RWPE1 (cell line): ENCODE measurements at regions not wholly inside any gene's neighbourhood (a gene's known extent, or its start where the extent isn't known, plus 50 kb on each side); places are given as distances from the start of the nearest gene placed in this dataset.

Experiments
- CTCF ChIA-PET: fragments of 350-600 bp; sonication (Branson Sonifier 250); formaldehyde crosslinking; extraction: SDS; loops from one replicate; lab custom pipeline; 2021; lab: Yijun Ruan, JAX
- POLR2A ChIA-PET: fragments of 400-600 bp; formaldehyde crosslinking; extraction: SDS; loops from one replicate; lab custom pipeline; 2020; ENCODE audit warnings: antibody characterized with exemption; ENCODE audit not compliant: low non-redundant PET; lab: Yijun Ruan, JAX
- DNase-seq: peaks from one replicate; pipeline ENCODE4 v3.0.0; 2012; ENCODE audit warnings: low spot score
- H3K27ac ChIP-seq: fragments of 450-650 bp; 2 replicates; pipeline ENCODE4 v1.5.1; 2017
- CTCF ChIP-seq: fragments of 450-650 bp; conservative IDR thresholded peaks from 2 replicates; pipeline ENCODE4 v1.5.1; 2017; ENCODE audit warnings: low read depth, mild to moderate bottlenecking

GRCh38 chr5:174664180-174664850 is 60.1 kb upstream of the MSX2 start:
- no peak for TF ChIP-seq CTCF
- CTCF ChIA-PET = interaction anchor here (0.6 kb wide), 1 partner anchor 29 kb away, joined by 3 read pairs; no protein-coding TSS in a partner anchor
- POLR2A ChIA-PET = no interaction called here
- H3K27ac ChIP-seq = no peak overlapping the region
- no peak for DNase-seq

- ChIA-PET POLR2A (no interaction called here), CTCF (no interaction called here)
- no peak for DNase-seq
- no peak overlapping the region for H3K27ac ChIP-seq
- TF ChIP-seq CTCF = no peak
These were observed 59.0 kb upstream of the MSX2 start for GRCh38 chr5:174665347-174665746.

GRCh38 chr5:174667526-174667925 is 56.9 kb upstream of the MSX2 start:
- DNase-seq = no peak
- no peak for TF ChIP-seq CTCF
- POLR2A ChIA-PET = no interaction called here

GRCh38 chr5:174668349-174668748 is 56.0 kb upstream of the MSX2 start:
- TF ChIP-seq CTCF = no peak
- POLR2A ChIA-PET = no interaction called here
- no peak overlapping the region for H3K27ac ChIP-seq
- no peak for DNase-seq
- CTCF ChIA-PET = no interaction called here

More at GRCh38 chr5:174667526-174667925, 56.9 kb upstream of the MSX2 start:
- H3K27ac ChIP-seq = no peak overlapping the region
- CTCF ChIA-PET = no interaction called here
